Stimulated activated CD4-positive, alpha-beta T cell treated with anti-CD3 and anti-CD28 coated beads, Interleukin-4, amount 100 ng/mL, for 1 hour (primary cell): ENCODE measurements at regions not wholly inside any gene's neighbourhood (a gene's known extent, or its start where the extent isn't known, plus 50 kb on each side); places are given as distances from the start of the nearest gene placed in this dataset.
"Not testable (repeated sequence)": the region's sequence is repeated elsewhere in the genome, so short reads cannot be mapped to it uniquely, and the experiment has no call there.

Experiments
- DNase-seq: peaks from one replicate; pipeline ENCODE4 v3.0.0-alpha.2; 2020

DNA sequence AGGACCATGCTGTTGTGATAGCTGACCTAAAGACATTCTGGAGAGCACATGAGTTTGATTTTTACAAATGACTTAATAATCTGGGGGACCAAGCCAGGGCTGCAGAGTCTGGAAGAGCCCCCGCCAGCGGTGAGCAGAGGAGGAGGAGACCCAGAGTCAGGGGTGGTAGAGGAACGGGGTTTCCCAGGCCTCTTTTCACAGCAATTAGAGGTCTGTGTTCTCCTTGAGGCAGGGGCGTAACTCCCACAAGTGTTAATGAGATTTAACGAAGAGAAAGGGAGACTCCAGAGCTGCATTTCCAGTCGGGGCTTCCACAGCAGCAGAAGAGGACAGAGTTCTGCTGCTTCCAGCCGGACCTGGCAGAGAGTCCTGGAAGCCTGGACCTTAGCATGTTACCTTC is 137.9 kb upstream of the SLC24A2 start:
- no peak for DNase-seq

- peak; percentile 67 for DNase-seq
Measured at GRCh38 chr9:19925674-19926503, 137.1 kb upstream of the SLC24A2 start.

DNA sequence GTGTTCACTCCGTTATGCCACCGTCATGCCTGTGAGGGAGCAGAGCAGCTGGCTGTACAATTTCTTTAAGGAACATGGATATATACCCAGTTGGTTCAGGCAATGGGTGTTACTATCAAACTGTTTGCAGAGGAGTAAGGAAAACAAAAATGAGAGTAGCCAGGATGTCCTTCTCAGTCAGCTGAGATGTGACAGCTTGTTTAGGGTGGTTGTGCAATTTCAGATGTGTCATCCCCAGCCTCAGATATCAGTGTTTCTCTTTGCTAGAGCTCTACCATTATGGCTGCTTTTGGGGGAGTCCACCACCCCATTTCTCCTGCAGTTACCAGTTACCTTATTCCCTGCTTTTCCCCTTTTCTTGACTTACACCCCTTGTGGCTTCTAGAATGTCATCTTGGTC is 135.2 kb upstream of the SLC24A2 start:
- no peak for DNase-seq

DNA sequence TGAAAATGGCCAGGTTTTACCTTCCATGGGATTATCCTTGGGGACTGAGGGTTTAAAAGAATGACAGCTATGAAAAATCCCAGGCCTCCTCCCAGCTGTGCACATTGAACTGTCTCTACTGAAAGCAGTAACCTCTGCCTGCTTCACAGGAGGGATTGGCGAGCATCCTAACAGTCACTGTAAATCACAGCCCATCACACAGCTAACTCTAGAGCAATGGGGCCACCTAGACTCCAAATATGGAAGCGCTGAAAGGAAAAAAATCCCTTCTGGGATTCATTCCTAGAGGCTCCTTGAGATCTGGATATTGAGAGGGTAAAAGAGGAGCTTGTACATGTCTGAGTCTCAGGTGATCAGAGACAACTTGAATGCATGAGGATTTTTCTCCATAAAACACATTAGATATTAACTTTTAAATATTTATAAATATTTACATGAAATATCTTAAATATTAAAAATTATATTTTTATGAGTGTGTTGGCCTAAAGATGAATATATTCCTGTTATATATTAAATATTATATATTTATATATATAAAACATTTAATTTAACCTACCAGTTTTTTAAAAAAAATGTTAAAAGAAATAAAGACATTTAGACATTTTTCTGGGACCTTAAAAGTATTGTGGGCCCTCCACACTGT is 133.8 kb upstream of the SLC24A2 start:
- no peak for DNase-seq

- DNase-seq: no peak
Measured at GRCh38 chr9:19920401-19920800, 131.6 kb upstream of the SLC24A2 start.

- DNase-seq: no peak
Measured at GRCh38 chr9:19918630-19919029, 129.8 kb upstream of the SLC24A2 start.

GRCh38 chr9:19914044-19914443 is 125.2 kb upstream of the SLC24A2 start:
- no peak for DNase-seq

- DNase-seq: no peak
Measured at GRCh38 chr9:19913151-19913550, 124.3 kb upstream of the SLC24A2 start.

DNA sequence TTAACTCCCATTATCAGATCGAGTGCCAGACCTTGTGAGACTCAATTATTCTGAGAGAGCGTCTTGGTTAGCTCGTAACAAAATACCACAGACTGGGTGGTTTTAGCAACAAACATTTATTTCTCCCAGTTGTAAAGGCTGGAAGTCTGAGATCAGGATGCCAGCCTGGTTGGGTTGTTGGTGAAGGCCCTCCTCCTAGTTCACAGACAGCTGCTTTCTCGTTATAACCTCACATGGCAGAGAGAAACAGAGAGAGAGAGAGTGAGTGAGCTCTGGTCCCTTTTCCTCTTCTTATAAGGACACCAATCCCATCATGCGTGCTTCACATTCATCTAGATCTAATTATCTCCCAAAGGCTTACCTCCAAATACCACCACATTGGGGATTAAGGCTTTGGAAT is 114.2 kb upstream of the SLC24A2 start:
- no peak for DNase-seq

- no peak for DNase-seq
Measured at GRCh38 chr9:19901586-19901985, 112.7 kb upstream of the SLC24A2 start.

DNA sequence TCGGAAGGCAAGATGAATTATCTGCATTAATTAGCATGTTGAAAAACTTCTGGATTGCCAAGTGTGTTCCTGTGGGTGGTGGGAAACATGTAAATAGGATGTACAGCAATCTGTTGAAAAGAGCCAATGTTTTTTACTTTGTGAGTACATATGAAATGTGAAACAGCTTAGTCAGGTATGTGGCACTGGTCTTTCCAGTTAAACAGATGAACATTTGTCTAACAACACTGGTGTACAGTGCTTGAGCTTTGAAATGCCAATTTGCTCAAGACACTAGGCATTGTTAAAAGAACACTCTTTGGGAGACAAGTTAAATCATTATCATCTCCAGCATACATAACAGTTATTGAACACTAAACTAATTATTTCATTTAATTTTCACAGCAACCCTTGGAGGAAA is 107.3 kb upstream of the SLC24A2 start:
- no peak for DNase-seq

DNA sequence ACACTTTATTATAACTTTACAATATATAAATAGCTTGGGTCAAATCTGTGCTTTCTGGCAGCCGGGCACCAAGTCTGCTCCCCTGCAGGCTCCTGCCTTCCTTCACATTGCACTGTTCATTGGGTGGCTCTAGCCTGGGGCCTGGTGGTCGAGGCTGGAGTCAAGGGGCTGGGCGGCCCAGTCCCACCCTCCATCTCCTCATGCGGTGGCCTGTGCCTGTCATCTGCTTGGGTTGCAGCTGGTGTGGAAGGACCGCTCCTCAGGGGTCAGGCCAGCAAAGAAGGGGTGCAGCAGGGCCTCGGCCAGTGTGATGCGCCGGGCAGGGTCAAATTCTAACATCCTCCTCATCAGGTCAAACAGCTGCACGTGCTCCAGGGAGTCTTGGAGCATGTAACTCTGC is 106.7 kb upstream of the SLC24A2 start:
- not testable (repeated sequence) for DNase-seq

- no peak for DNase-seq
Measured at GRCh38 chr9:19895006-19895405, 106.2 kb upstream of the SLC24A2 start.

DNA sequence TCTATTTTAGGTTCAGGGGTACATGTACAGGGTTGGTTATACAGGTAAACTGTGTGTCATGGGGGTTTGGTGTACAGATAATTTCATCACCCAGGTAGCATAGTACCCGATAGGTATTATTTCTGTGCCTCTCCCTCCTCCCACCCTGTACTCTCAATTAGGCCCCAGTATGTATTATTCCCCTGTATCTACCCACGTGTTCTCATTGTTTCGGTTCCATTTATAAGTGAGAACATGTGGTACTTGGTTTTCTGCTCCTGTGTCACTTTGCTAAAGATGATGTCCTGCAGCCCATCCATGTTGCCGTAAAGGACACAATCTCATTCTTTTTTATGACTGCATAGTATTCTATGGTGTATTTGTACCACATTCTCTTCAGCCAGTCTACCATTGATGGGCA is 96.8 kb upstream of the SLC24A2 start:
- no peak for DNase-seq

DNA sequence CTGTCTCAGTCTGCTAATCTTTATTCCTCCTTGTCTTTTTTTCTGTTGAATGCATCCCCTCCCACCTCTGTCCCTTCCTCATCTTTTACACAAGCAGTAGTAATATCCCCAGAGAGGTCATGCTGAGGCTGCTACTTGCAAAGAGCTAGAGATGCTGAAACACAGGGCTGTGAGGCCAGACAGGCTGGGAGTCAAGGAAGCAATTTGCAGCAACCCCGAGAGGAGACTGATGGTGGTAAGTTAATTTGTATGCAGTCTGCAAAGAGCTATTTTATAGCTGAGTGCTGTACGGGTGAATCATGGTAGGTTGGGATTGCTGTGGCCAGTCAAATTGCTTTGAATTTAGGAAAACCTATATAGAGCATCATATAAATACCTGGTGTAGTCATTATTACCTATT is 90.2 kb upstream of the SLC24A2 start:
- no peak for DNase-seq

GRCh38 chr9:19876569-19877316 is 87.9 kb upstream of the SLC24A2 start:
- DNase-seq: no peak

GRCh38 chr9:19875291-19875920 is 86.6 kb upstream of the SLC24A2 start:
- DNase-seq: no peak

DNA sequence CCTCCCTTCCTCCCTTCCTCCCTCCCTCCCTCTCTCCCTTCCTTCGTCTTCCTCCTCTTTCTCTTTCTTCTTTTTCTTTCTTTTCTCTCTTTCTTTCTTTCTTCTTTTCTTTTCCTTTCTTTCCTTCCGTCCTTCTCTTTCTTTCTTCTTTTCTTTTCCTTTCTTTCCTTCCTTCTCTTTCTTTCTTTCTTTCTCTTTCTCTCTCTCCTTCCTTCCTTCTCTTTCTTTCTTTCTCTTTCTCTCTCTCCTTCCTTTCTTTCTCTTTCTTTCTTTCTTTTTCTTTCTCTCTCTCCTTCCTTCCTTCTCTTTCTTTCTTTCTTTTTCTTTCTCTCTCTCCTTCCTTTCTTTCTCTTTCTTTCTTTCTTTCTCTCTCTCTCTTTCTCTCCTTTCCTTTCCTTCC is 84.4 kb upstream of the SLC24A2 start:
- not testable (repeated sequence) for DNase-seq

- DNase-seq: no peak
Measured at GRCh38 chr9:19870988-19871387, 82.2 kb upstream of the SLC24A2 start.

GRCh38 chr9:19840953-19841352 is 52.1 kb upstream of the SLC24A2 start:
- DNase-seq: no peak
